AG09309 (cell line): ENCODE measurements at regions not wholly inside any gene's neighbourhood (a gene's known extent, or its start where the extent isn't known, plus 50 kb on each side); places are given as distances from the start of the nearest gene placed in this dataset.

Experiments
- DNase-seq: peaks from one replicate; pipeline ENCODE4 v3.0.0-alpha.2; 2010; ENCODE audit warnings: low read depth
- H3K4me3 ChIP-seq: 2 replicates; pipeline ENCODE4 v1.5.1; 2011; ENCODE audit warnings: mild to moderate bottlenecking, low read depth, low read length, moderate library complexity; ENCODE audit not compliant: control insufficient read depth
- CTCF ChIP-seq: IDR thresholded peaks from 2 replicates; pipeline ENCODE4 v1.5.1; 2011; ENCODE audit warnings: mild to moderate bottlenecking, low read depth, low read length, inconsistent platforms; ENCODE audit not compliant: insufficient read depth, control insufficient read depth; ENCODE audit errors: missing control alignments

- H3K4me3 ChIP-seq = no peak overlapping the region
- TF ChIP-seq CTCF = no peak
- DNase-seq = no peak
Observed at GRCh38 chr2:142665241-142665640, 212.2 kb upstream of the KYNU start.

GRCh38 chr2:142650601-142651000 is 226.9 kb upstream of the KYNU start:
- no peak for DNase-seq
- no peak for TF ChIP-seq CTCF
- no peak overlapping the region for H3K4me3 ChIP-seq

GRCh38 chr2:142649581-142649980 is 227.9 kb upstream of the KYNU start:
- no peak for DNase-seq
- no peak for TF ChIP-seq CTCF
- H3K4me3 ChIP-seq = no peak overlapping the region

GRCh38 chr2:142642650-142643049 is 234.8 kb upstream of the KYNU start:
- no peak overlapping the region for H3K4me3 ChIP-seq
- no peak for TF ChIP-seq CTCF

GRCh38 chr2:142629193-142629592 is 248.3 kb upstream of the KYNU start:
- no peak for DNase-seq
- TF ChIP-seq CTCF = no peak
- H3K4me3 ChIP-seq = no peak overlapping the region

More at GRCh38 chr2:142642650-142643049, 234.8 kb upstream of the KYNU start:
- no peak for DNase-seq

- no peak for DNase-seq
- no peak for TF ChIP-seq CTCF
Observed at GRCh38 chr2:142621287-142621686, 256.2 kb upstream of the KYNU start.

GRCh38 chr2:142617461-142617860 is 260.0 kb upstream of the KYNU start:
- no peak overlapping the region for H3K4me3 ChIP-seq
- TF ChIP-seq CTCF = no peak
- DNase-seq = no peak

More at GRCh38 chr2:142621287-142621686, 256.2 kb upstream of the KYNU start:
- H3K4me3 ChIP-seq = no peak overlapping the region
